CD4-positive, alpha-beta memory T cell (primary cell): ENCODE measurements at regions not wholly inside any gene's neighbourhood (a gene's known extent, or its start where the extent isn't known, plus 50 kb on each side); places are given as distances from the start of the nearest gene placed in this dataset.
A peak's percentile ranks its signal among the peaks of the same experiment; 100 is the strongest.

Source experiments
- CTCF ChIA-PET: fragments of 350-600 bp; sonication (Branson Sonifier 250); formaldehyde crosslinking; loops from one replicate; lab custom pipeline; 2021; ENCODE audit warnings: inconsistent platforms; ENCODE audit not compliant: partially characterized antibody; lab: Charles Lee
- POLR2A ChIA-PET: fragments of 350-600 bp; sonication (Branson Sonifier 250); formaldehyde crosslinking; loops from one replicate; lab custom pipeline; 2021; ENCODE audit not compliant: partially characterized antibody; lab: Charles Lee
- DNase-seq, 5 donors: peaks; one replicate each; pipeline versions ENCODE4 v3.0.0 to v3.0.0-alpha.2; 2020 to 2022; ENCODE audit warnings: mixed read lengths in 1 of 5
- H3K27ac ChIP-seq: one replicate; pipeline ENCODE4 v1.7.0; 2013; ENCODE audit warnings: low read depth, low read length
- H3K27me3 ChIP-seq: 2 replicates; pipeline ENCODE4 v1.7.0; 2013; ENCODE audit warnings: mild to moderate bottlenecking, low read length, moderate library complexity; ENCODE audit not compliant: insufficient read depth
- H3K36me3 ChIP-seq: 2 replicates; pipeline ENCODE4 v1.7.0; 2013; ENCODE audit warnings: mild to moderate bottlenecking, low read length, moderate library complexity; ENCODE audit not compliant: insufficient read depth
- H3K4me1 ChIP-seq: 2 replicates; pipeline ENCODE4 v1.7.0; 2013; ENCODE audit warnings: mild to moderate bottlenecking, low read length, moderate library complexity; ENCODE audit not compliant: insufficient read depth
- H3K4me3 ChIP-seq, 2 donors: one replicate each; pipeline ENCODE4 v1.7.0; 2013; ENCODE audit warnings: low read length in 2 of 2, mild to moderate bottlenecking in 1 of 2
- H3K9me3 ChIP-seq, 2 donors: one replicate each; pipeline ENCODE4 v1.7.0; 2013; ENCODE audit warnings: low read length in 2 of 2, control low read depth in 1 of 2; ENCODE audit not compliant: control insufficient read depth in 1 of 2
- H3K27ac Mint-ChIP-seq, 7 donors: one replicate each; pipeline ENCODE4 v1.8.0; 2020 to 2021; ENCODE audit warnings: mixed read lengths in 7 of 7, mild to moderate bottlenecking in 6 of 7, inconsistent platforms in 3 of 7, moderate library complexity in 3 of 7
- H3K27me3 Mint-ChIP-seq, 2 donors: one replicate each; pipeline ENCODE4 v1.8.0; 2020 to 2021; ENCODE audit warnings: mixed read lengths in 2 of 2
- H3K36me3 Mint-ChIP-seq, 2 donors: one replicate each; pipeline ENCODE4 v1.8.0; 2020 to 2021; ENCODE audit warnings: mixed read lengths in 2 of 2, inconsistent platforms in 1 of 2, mild to moderate bottlenecking in 1 of 2
- H3K4me1 Mint-ChIP-seq, 4 donors: one replicate each; pipeline ENCODE4 v1.8.0; 2020 to 2021; ENCODE audit warnings: mixed read lengths in 4 of 4, mild to moderate bottlenecking in 1 of 4
- H3K4me3 Mint-ChIP-seq, 8 donors: one replicate each; pipeline ENCODE4 v1.8.0; 2020 to 2021; ENCODE audit warnings: mixed read lengths in 8 of 8, mild to moderate bottlenecking in 7 of 8, moderate library complexity in 6 of 8, inconsistent platforms in 3 of 8
- H3K9me3 Mint-ChIP-seq, 8 donors: one replicate each; pipeline ENCODE4 v1.8.0; 2020 to 2021; ENCODE audit warnings: mixed read lengths in 8 of 8, mild to moderate bottlenecking in 5 of 8, inconsistent platforms in 3 of 8, moderate library complexity in 1 of 8
- intact Hi-C: fragments of 100-400 bp; cut with micrococcal nuclease; formaldehyde crosslinking; loops from one replicate; pipeline ENCODE4 v1.15.1; 2023

DNA sequence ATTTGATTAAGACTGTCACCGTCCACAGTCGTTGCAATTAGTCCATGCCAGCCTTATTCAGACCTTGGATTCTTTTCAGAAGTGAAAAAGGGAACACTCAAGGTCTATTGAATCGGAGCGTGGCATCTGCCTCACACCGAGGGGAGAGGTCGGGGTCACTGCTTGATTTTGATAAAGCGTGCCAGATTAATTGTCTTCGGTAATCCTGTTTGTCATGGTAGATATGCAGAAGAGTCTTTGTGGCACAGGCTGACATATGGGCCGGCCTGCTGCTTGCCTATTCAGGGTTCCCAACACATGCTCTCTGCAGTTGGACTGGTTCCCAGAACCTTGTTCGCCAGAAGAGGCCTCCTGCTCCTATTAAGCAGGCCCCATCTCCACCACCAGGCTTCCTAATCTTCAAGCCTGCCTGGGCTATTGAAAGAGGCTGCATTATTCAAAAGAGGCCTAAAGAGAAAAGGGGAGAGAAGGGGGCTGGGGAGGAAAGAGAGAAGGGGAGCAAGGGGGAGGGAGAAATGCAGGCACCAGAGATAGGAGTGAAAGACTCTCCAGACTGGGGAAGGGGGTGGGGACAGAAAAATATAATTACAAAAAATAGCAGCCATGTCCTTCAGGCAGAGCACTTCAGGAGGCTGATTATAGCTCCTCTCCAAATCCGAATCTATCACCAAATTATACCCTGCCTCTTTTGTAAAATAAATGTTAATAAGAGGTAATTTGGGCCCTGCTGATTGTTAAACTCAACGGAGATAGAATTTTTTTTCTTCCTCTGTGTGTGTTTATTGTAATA, 611.3 kb downstream of the HDGFL1 start:
- intact Hi-C loops: no loop called here
- no peaks in the 10 kb centered on the region for H3K27me3 Mint-ChIP-seq
- H3K36me3 Mint-ChIP-seq: no peaks in the 10 kb centered on the region
- no peak overlapping the region for H3K4me3 Mint-ChIP-seq
- POLR2A ChIA-PET: no interaction called here
- no peak for DNase-seq
- H3K36me3 ChIP-seq: no peaks in the 10 kb centered on the region
- H3K27ac ChIP-seq: no peak overlapping the region
- no peaks in the 10 kb centered on the region for H3K4me1 ChIP-seq
- H3K4me3 ChIP-seq: no peak overlapping the region
- no peak overlapping the region for H3K27ac Mint-ChIP-seq
- H3K9me3 ChIP-seq: no peaks in the 10 kb centered on the region
- H3K4me1 Mint-ChIP-seq: no peaks in the 10 kb centered on the region
- peaks cover 0 to 12% (median 5%) of the 10 kb centered on the region in 8 donors for H3K9me3 Mint-ChIP-seq
- CTCF ChIA-PET: no interaction called here
- H3K27me3 ChIP-seq: no peaks in the 10 kb centered on the region

DNA sequence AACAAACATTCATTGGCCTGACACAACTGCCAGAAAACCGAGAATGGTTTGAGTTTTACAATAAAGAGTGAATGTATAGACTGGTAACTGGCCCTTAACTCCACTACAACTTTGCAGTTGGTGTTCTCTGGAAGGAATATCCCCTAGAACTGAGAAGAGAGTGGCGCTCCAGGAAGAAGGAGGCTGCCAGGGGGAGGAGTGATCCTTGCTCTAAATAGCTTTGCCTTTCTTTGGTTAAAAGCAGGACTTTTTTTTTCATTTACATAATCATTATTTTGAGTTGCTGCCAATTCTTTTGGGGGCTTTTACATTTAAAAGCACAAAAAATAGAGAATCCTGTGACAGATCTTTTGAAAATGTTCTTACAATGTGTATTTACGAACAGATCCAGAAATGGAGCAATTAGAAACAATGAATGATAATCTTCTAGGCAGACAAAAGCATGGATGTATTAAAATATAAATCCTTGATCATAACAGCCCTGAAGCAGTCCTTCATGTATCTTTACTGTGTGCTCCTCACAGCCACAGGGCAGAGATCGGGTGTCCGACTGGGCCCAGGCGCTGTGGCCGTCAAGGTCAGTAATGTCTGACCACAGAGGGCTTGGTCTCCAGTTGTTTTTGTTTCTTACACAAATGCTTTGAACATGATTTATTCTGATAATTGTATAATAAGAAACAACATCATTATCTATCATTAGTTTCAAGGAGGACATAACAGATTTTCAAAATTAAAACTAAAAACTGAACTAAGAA, 612.2 kb downstream of the HDGFL1 start:
- POLR2A ChIA-PET: no interaction called here

DNA sequence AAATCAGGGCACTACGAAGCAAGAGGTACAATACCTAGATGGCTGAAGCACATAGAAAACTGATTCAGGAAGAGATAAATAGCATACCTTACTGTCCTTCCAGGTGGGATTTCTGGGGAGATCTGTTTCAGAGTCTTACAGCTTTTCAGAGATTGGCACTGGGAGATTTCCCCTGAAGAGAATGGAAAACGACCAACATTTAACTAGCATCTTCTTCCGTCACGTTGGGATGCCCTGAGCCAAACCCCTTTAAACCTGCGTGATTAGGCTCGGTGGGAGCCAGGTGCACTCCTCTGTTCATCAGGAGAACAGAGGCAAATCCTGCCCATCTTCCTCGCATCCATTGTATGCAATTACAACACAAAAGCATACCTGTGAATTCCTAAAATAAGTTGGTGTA, 614.5 kb downstream of the HDGFL1 start:
- intact Hi-C loops: no loop called here
- DNase-seq: peak in 1 of 5 donors; percentile 7
- H3K4me3 ChIP-seq: no peak overlapping the region
- Mint-ChIP-seq H3K27me3 (no peaks in the 10 kb centered on the region), H3K9me3 (peaks cover 0 to 8% (median 3%) of the 10 kb centered on the region in 8 donors), H3K4me1 (no peaks in the 10 kb centered on the region), H3K27ac (no peak overlapping the region), H3K4me3 (no peak overlapping the region), H3K36me3 (no peaks in the 10 kb centered on the region)
- H3K27ac ChIP-seq: no peak overlapping the region
- no peaks in the 10 kb centered on the region for H3K4me1 ChIP-seq
- H3K9me3 ChIP-seq: no peaks in the 10 kb centered on the region
- H3K36me3 ChIP-seq: no peaks in the 10 kb centered on the region
- POLR2A ChIA-PET: no interaction called here
- CTCF ChIA-PET: no interaction called here
- H3K27me3 ChIP-seq: no peaks in the 10 kb centered on the region

More for the DNA sequence above, 612.2 kb downstream of the HDGFL1 start:
- intact Hi-C loops: no loop called here
- Mint-ChIP-seq H3K36me3 (no peaks in the 10 kb centered on the region), H3K9me3 (peaks cover 0 to 12% (median 5%) of the 10 kb centered on the region in 8 donors), H3K27me3 (no peaks in the 10 kb centered on the region), H3K4me1 (no peaks in the 10 kb centered on the region), H3K27ac (no peak overlapping the region), H3K4me3 (no peak overlapping the region)
- H3K27ac ChIP-seq: no peak overlapping the region
- no peaks in the 10 kb centered on the region for H3K36me3 ChIP-seq
- no peaks in the 10 kb centered on the region for H3K9me3 ChIP-seq
- no peak overlapping the region for H3K4me3 ChIP-seq
- H3K27me3 ChIP-seq: no peaks in the 10 kb centered on the region
- no peaks in the 10 kb centered on the region for H3K4me1 ChIP-seq
- no peak for DNase-seq
- CTCF ChIA-PET: no interaction called here

DNA sequence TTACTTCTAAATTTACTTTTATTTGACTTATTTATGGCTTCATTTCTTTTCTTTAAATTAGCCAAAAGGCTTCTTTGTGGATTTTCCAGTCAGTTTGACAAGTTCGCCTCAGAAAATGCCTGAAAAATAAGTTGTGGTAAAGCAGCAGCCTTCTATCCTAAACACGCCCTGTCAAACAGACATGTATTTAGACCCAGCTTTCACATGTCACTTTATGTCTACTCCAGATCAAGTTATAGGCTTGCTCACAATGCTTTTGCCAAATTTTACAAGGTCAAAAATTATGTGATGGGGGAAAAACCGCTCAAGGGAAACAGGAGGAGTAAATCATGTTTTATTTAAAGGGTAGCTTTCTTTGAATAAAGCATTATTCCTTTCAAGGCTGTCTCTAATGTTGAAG, 615.0 kb downstream of the HDGFL1 start:
- Mint-ChIP-seq H3K9me3 (peaks cover 0 to 8% (median 3%) of the 10 kb centered on the region in 8 donors), H3K27ac (no peak overlapping the region), H3K27me3 (no peaks in the 10 kb centered on the region), H3K4me3 (no peak overlapping the region), H3K4me1 (no peaks in the 10 kb centered on the region), H3K36me3 (no peaks in the 10 kb centered on the region)
- ChIA-PET POLR2A (no interaction called here), CTCF (no interaction called here)
- Histone ChIP-seq H3K36me3 (no peaks in the 10 kb centered on the region), H3K4me1 (no peaks in the 10 kb centered on the region), H3K27ac (no peak overlapping the region), H3K9me3 (no peaks in the 10 kb centered on the region), H3K27me3 (no peaks in the 10 kb centered on the region), H3K4me3 (no peak overlapping the region)
- DNase-seq: no peak
- intact Hi-C loops: no loop called here

- Histone ChIP-seq H3K36me3 (no peaks in the 10 kb centered on the region), H3K27me3 (no peaks in the 10 kb centered on the region), H3K4me3 (no peak overlapping the region), H3K27ac (no peak overlapping the region), H3K9me3 (no peaks in the 10 kb centered on the region), H3K4me1 (no peaks in the 10 kb centered on the region)
- intact Hi-C loops: no loop called here
- H3K4me3 Mint-ChIP-seq: no peak overlapping the region
- no peak for DNase-seq
- H3K4me1 Mint-ChIP-seq: no peaks in the 10 kb centered on the region
- no peak overlapping the region for H3K27ac Mint-ChIP-seq
- POLR2A ChIA-PET: no interaction called here
- CTCF ChIA-PET: no interaction called here
- no peaks in the 10 kb centered on the region for H3K36me3 Mint-ChIP-seq
- peaks cover 0 to 17% (median 3%) of the 10 kb centered on the region in 8 donors for H3K9me3 Mint-ChIP-seq
- no peaks in the 10 kb centered on the region for H3K27me3 Mint-ChIP-seq
Measured at GRCh38 chr6:23195487-23195886, 626.1 kb downstream of the HDGFL1 start.

GRCh38 chr6:23199541-23199940, 630.2 kb downstream of the HDGFL1 start:
- Histone ChIP-seq H3K27ac (no peak overlapping the region), H3K36me3 (no peaks in the 10 kb centered on the region), H3K4me1 (no peaks in the 10 kb centered on the region), H3K4me3 (no peak overlapping the region), H3K27me3 (no peaks in the 10 kb centered on the region), H3K9me3 (no peaks in the 10 kb centered on the region)
- CTCF ChIA-PET: no interaction called here
- H3K27me3 Mint-ChIP-seq: no peaks in the 10 kb centered on the region
- H3K27ac Mint-ChIP-seq: no peak overlapping the region
- POLR2A ChIA-PET: no interaction called here
- no peak overlapping the region for H3K4me3 Mint-ChIP-seq
- DNase-seq: no peak
- intact Hi-C loops: no loop called here
- H3K36me3 Mint-ChIP-seq: no peaks in the 10 kb centered on the region
- no peaks in the 10 kb centered on the region for H3K4me1 Mint-ChIP-seq
- peaks cover 0 to 13% (median 5%) of the 10 kb centered on the region in 8 donors for H3K9me3 Mint-ChIP-seq

- no peaks in the 10 kb centered on the region for H3K27me3 Mint-ChIP-seq
- no peak overlapping the region for H3K27ac Mint-ChIP-seq
- Histone ChIP-seq H3K4me3 (no peak overlapping the region), H3K4me1 (no peaks in the 10 kb centered on the region), H3K27ac (no peak overlapping the region), H3K9me3 (no peaks in the 10 kb centered on the region), H3K27me3 (no peaks in the 10 kb centered on the region), H3K36me3 (no peaks in the 10 kb centered on the region)
- CTCF ChIA-PET: no interaction called here
- POLR2A ChIA-PET: no interaction called here
- no peak overlapping the region for H3K4me3 Mint-ChIP-seq
- intact Hi-C loops: no loop called here
- no peak for DNase-seq
- no peaks in the 10 kb centered on the region for H3K36me3 Mint-ChIP-seq
- H3K9me3 Mint-ChIP-seq: peaks cover 0 to 10% (median 5%) of the 10 kb centered on the region in 8 donors
- H3K4me1 Mint-ChIP-seq: no peaks in the 10 kb centered on the region
Measured at GRCh38 chr6:23200946-23201345, 631.6 kb downstream of the HDGFL1 start.
